ENCODE measurements at regions not wholly inside any gene's neighbourhood (a gene's known extent, or its start where the extent isn't known, plus 50 kb on each side); places are given as distances from the start of the nearest gene placed in this dataset.

DNA sequence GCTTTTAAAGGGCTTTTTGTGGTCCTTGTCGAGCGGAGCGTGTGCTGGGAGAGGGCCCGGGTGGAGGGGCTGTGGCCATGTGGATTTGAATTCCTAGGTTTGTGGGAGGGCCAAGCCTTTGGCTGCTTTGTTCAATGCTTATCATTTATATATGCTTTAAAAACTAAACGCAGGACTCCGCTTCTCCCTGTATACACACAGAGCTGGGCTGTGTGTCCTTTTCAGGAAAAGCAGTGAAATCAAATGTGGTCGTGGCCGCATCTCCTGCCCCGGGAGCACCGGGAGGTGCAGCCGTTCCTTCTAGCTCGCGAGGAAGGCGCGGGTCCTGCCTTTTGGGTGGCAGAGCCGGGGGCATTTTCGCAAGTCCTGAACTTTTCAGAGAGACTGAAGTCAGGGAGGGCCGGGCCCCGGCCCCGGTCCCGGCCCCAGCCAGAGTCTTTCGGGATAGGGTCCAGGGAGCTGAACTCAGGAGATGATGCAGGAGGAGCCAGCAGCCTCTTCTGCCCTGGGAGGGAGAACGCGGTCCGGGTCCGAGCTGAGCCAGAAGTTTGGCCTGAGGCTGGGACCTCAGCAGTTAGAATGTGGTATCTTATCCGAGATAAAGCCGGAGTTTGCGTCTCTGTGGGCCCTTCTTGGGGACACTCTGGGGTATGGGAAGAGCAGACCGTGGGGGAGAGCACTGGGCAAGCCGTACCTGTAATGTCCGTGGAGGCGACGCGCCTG, 158.8 kb downstream of the C9orf152 start (continued):
- TF ChIP-seq ZNF592 (IDR thresholded peaks at IDR 0.05) (no peak), RFX5 (IDR thresholded peaks at IDR 0.05; ENCODE audit: low read depth, low read length) (no peak), ZZZ3 (IDR thresholded peaks at IDR 0.05; ENCODE audit: control insufficient read depth, insufficient read length, low read depth) (no peak), TAF1 (IDR thresholded peaks at IDR 0.05; ENCODE audit: borderline replicate concordance, low read depth, low read length) (no peak), JUNB (IDR thresholded peaks at IDR 0.05) (no peak)

DNA sequence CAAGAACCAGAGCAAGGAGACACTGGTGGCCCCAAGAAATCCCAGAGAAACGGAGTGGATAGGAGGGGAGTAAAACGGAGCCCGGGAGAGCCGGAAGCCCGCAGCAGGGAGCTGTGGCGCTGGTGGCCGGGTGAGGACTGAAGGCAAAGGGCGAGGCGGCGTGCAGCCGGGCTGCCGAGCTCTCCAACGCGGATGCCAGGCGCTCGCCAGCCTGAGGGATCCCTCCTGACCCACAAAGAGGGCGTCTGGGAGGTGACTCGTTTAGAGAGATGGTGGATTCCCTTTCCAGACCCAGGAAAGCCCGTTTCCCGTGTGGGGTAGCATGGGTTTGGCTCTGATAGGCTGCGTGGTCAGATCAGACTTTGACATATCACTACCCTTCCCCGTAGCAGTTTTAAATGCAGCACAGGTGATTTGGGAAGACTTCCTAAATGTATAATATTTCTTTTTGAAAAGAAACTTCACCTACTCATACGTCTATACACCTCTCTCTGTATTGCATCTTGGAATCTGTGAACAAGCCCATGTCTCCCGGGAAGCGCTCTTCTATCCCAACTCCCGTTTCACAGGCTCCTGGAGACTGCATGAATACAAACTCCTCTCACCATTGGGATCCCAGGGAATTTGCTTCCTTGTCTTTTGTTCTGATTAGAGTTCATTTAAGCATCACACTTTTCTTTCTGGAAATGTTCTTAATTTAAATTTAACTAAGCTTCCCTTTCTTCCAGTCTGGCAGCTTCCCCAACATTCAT, 158.1 kb downstream of the C9orf152 start:
- Histone ChIP-seq H3K9me3 (replicated peaks; ENCODE audit: control insufficient read depth, insufficient read depth, low read length) (no peaks in the 10 kb centered on the region), H3K4me2 (ENCODE audit: control insufficient read depth, insufficient read depth) (peak overlapping the region; percentile 95), H3K27me3 (replicated peaks in 1 of 2; ENCODE audit: control insufficient read depth in 2 of 2, insufficient read depth in 2 of 2, low read length in 1 of 2) (no peaks in the 10 kb centered on the region; a peak in 1 of 4 replicates), H3K79me2 (ENCODE audit: control insufficient read depth, insufficient read depth, low read length) (peaks cover 65% of the 10 kb centered on the region), H2AFZ (ENCODE audit: control insufficient read depth, low read depth, low read length) (no peak overlapping the region), H4K20me1 (ENCODE audit: control insufficient read depth, insufficient read depth) (no peaks in the 10 kb centered on the region), H3K27ac (ENCODE audit: control insufficient read depth, insufficient read depth) (peak overlapping the region; percentile 87), H3K4me1 (ENCODE audit: control insufficient read depth, insufficient read depth, low read length) (0 out of 2 replicates have a peak, but pooled peaks cover 4% of the 10 kb centered on the region), H3K36me3 (ENCODE audit: control insufficient read depth in 2 of 2, insufficient read depth in 2 of 2, low read length in 1 of 2) (peaks cover 0 to 4% of the 10 kb centered on the region in 2 experiments; a peak in 2 of 4 replicates), H3K9ac (ENCODE audit: control insufficient read depth, insufficient read depth, low read length) (peak overlapping the region; percentile 55), H3K4me3 (peak overlapping the region; percentile 100)
- ATAC-seq: peak; percentile 27
- no peak for FAIRE-seq
- ChIA-PET SMC1A (ENCODE audit: uncharacterized antibody, unreplicated experiment) (interaction anchor here (1.1 to 28.0 kb wide), 16 partner anchors 8 to 141 kb away, joined by 3 to 636 read pairs (median 5); no protein-coding TSS in a partner anchor), POLR2A (interaction anchor here (0.6 to 6.6 kb wide), 14 partner anchors 38 to 144 kb away, joined by 3 to 59 read pairs (median 6); no protein-coding TSS in a partner anchor), RAD21 (ENCODE audit: unreplicated experiment) (interaction anchor here (0.6 to 16.8 kb wide), 14 partner anchors 8 to 986 kb away, joined by 3 to 309 read pairs (median 9); no protein-coding TSS in a partner anchor), CTCF (interaction anchor here (1.0 to 20.9 kb wide), 9 partner anchors 80 to 140 kb away, joined by 3 to 537 read pairs (median 9); no protein-coding TSS in a partner anchor)
- no TSS peak for BruUV-seq (replicated peaks)
- under 1% methylated on average over 24 of the region's 26 CpGs for WGBS (ENCODE audit: insufficient coverage, insufficient replicate concordance, low lambda C conversion rate, missing lambda C conversion rate)
- no peak for DNase-seq (ENCODE audit: low read depth, low spot score)
- in situ Hi-C loops (cut with MboI): loop anchor here (5.0 to 10.0 kb wide), 2 partner anchors 83 to 105 kb away; no protein-coding TSS in a partner anchor
- TF ChIP-seq, protein P1, sequence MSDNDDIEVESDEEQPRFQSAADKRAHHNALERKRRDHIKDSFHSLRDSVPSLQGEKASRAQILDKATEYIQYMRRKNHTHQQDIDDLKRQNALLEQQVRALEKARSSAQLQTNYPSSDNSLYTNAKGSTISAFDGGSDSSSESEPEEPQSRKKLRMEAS (IDR thresholded peaks at IDR 0.05; ENCODE audit: low read depth, low read length): 0 out of 2 replicates have a peak, but pooled peaks have one; percentile 4
- TF ChIP-seq NFYB (IDR thresholded peaks at IDR 0.05; ENCODE audit: insufficient read depth, low read depth, low read length) (0 out of 2 replicates have a peak, but pooled peaks have one; percentile 43), IKZF2 (IDR thresholded peaks at IDR 0.05) (peak; percentile 13 to 15; a peak in 1 of 4 replicates), EED (IDR thresholded peaks at IDR 0.05; ENCODE audit: low read depth) (peak; percentile 58; the same call in 1 of the 2 replicates), IKZF1 (conservative IDR thresholded peaks at IDR 0.05) (peak; percentile 55; the same call in 1 of the 2 replicates), POLR2A (IDR thresholded peaks at IDR 0.05; ENCODE audit: low read depth, low read length) (no peak), FOS (IDR thresholded peaks at IDR 0.05; ENCODE audit: borderline replicate concordance, extremely low read depth, insufficient read length) (no peak), TAF1 (IDR thresholded peaks at IDR 0.05; ENCODE audit: borderline replicate concordance, low read depth, low read length) (0 out of 2 replicates have a peak, but pooled peaks have one; percentile 33)
- intact Hi-C loops (cut with micrococcal nuclease; ENCODE audit: unreplicated experiment): loop anchor here (2.0 to 10.0 kb wide), 4 partner anchors 41 to 205 kb away; partner anchors contain the start of gene TXN
